Transverse colon (tissue), 4 donors: ENCODE measurements at regions not wholly inside any gene's neighbourhood (a gene's known extent, or its start where the extent isn't known, plus 50 kb on each side); places are given as distances from the start of the nearest gene placed in this dataset.

Experiments used
- DNase-seq: peaks from one replicate; pipeline ENCODE4 v3.0.0-alpha.2; 2019
- H3K27ac ChIP-seq, 4 donors: fragments of 200-600 bp; sonication (generic); 2 replicates each; pipeline ENCODE4 v1.5.1; 2016 to 2018; ENCODE audit warnings: inconsistent platforms in 4 of 4
- H3K27me3 ChIP-seq: fragments of 200-600 bp; sonication (generic); 2 replicates; pipeline ENCODE4 v1.5.1; 2017; ENCODE audit warnings: inconsistent platforms
- H3K36me3 ChIP-seq, 4 donors: fragments of 200-600 bp; sonication (generic); 2 replicates each; pipeline ENCODE4 v1.5.1; 2017 to 2019; ENCODE audit warnings: inconsistent platforms in 4 of 4
- H3K4me1 ChIP-seq, 4 donors: fragments of 200-600 bp; sonication (generic); 2 replicates each; pipeline ENCODE4 v1.5.1; 2017 to 2020; ENCODE audit warnings: inconsistent platforms in 4 of 4
- H3K4me3 ChIP-seq, 4 donors: fragments of 200-600 bp; sonication (generic); 1 replicate in 1 of 4; 2 replicates in 3 of 4; pipeline versions ENCODE4 v1.5.1 to v1.6.1; 2017 to 2019; ENCODE audit warnings: inconsistent platforms in 4 of 4
- H3K9me3 ChIP-seq, 2 donors: fragments of 200-600 bp; sonication (generic); 2 replicates each; pipeline ENCODE4 v1.5.1; 2017 to 2019; ENCODE audit warnings: inconsistent platforms in 2 of 2
- EP300 ChIP-seq: sonication (generic); formaldehyde crosslinking; IDR thresholded peaks from one replicate; pipeline ENCODE4 v1.6.1; 2017; ENCODE audit warnings: antibody characterized with exemption, low read depth
- POLR2A ChIP-seq: fragments of 450-650 bp; IDR thresholded peaks from one replicate; pipeline ENCODE4 v1.6.1; 2016; ENCODE audit warnings: antibody characterized with exemption, mild to moderate bottlenecking, moderate library complexity
- POLR2AphosphoS5 ChIP-seq, 3 donors: sonication (generic); formaldehyde crosslinking; IDR thresholded peaks; one replicate each; pipeline ENCODE4 v1.6.1; 2016; ENCODE audit warnings: antibody characterized with exemption in 3 of 3
- WGBS, 2 donors: methylation state at CpG; one replicate each; pipeline ENCODE4 v1.1.5; 2018; ENCODE audit warnings: low coverage in 1 of 2; 5-methylcytosine and 5-hydroxymethylcytosine counted together
- in situ Hi-C, 4 donors: fragments of 200-750 bp; cut with MboI; loops; one replicate each; pipeline versions ENCODE4 v1.15.0 to v1.15.1; 2017; ENCODE audit warnings: low sequenced_read_pairs in 3 of 4, low pct_ligation_motif_present in 1 of 4, low pct_unique_long_range_greater_than_20kb in 1 of 4
- intact Hi-C: fragments of 100-400 bp; cut with DNase I; formaldehyde crosslinking; loops from one replicate; pipeline ENCODE4 v1.15.1; 2023; ENCODE audit warnings: low total_unique reads
- TF ChIP-seq, protein P1 (sequence below), 5 experiments: fragments of 200-600 bp in 3 of 5; fragments of 450-650 bp in 2 of 5; sonication (generic) in 3 of 5; IDR thresholded peaks; 1 replicate in 2 of 5; 2 replicates in 3 of 5; pipeline ENCODE4 v1.5.1; 2016 to 2017; ENCODE audit warnings: antibody characterized with exemption in 5 of 5, inconsistent platforms in 3 of 5, mild to moderate bottlenecking in 2 of 5, moderate library complexity in 1 of 5

DNA sequence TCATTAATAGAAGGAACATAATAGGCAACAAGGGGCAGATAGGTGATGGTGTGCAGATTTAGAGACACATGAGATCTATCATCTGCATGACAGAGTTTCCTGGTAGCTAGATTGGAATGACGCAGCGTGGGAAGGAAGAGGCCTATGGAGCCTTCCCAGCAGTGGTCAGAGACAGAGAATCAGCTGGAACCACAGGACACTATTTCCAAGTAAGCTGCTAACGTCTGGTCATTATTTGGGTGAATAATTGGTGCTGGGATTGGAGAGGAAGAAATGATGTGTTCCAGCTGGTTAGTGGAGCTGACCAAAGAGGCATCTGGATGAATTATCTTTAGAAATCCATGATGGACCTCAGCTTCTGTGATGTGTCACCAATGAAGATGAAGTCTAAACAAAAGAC is 91.2 kb upstream of the PRR16 start:
- H3K4me1 ChIP-seq, result peaks cover 0 to 4% (median 4%) of the 10 kb centered on the region in 4 donors
- no peak overlapping the region for H3K4me3 ChIP-seq
- no peak for DNase-seq
- no peaks in the 10 kb centered on the region for H3K36me3 ChIP-seq
- in situ Hi-C loops (no loop called here), intact Hi-C loops (loop anchor here (5.0 kb wide), 1 partner anchor 144 kb away; no protein-coding TSS in a partner anchor)
- 58 to 60% methylated on average over 1 to 3 of the region's 3 CpGs for WGBS, 2 donors
- TF ChIP-seq POLR2AphosphoS5 (IDR thresholded peaks at IDR 0.05) (peak in 2 of 3 donors; percentile 5 to 8), POLR2A (no peak)
- H3K27ac ChIP-seq, result no peak overlapping the region
- no peaks in the 10 kb centered on the region for H3K9me3 ChIP-seq
- H3K27me3 ChIP-seq, result no peaks in the 10 kb centered on the region

DNA sequence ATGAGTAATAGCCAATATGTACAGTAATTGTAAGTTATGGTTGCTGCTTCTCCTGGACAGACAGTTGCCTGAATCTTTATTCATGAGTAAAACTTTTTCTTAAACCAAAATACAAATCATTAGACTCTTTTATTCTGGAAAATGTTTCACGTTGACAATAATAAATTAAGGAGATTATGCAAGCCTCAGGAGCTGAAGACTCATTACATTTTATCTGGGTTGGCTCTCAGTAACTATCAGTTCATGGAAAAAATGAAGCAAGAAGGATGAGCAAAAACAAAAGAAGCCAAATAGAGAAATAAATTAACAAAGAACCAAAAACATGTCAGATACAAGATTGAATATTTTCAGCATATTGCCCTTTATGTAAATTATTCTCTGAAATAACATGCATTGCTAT is 88.9 kb upstream of the PRR16 start:
- Histone ChIP-seq H3K27ac (no peak overlapping the region), H3K9me3 (no peaks in the 10 kb centered on the region), H3K4me3 (no peak overlapping the region), H3K36me3 (no peaks in the 10 kb centered on the region), H3K4me1 (no peaks in the 10 kb centered on the region), H3K27me3 (no peaks in the 10 kb centered on the region)
- DNase-seq, result no peak
- intact Hi-C loops (no loop called here), in situ Hi-C loops (no loop called here)
- TF ChIP-seq POLR2A, result no peak
- peak in 1 of 3 donors; percentile 40 for TF ChIP-seq POLR2AphosphoS5 (IDR thresholded peaks at IDR 0.05)
- TF ChIP-seq, protein P1, sequence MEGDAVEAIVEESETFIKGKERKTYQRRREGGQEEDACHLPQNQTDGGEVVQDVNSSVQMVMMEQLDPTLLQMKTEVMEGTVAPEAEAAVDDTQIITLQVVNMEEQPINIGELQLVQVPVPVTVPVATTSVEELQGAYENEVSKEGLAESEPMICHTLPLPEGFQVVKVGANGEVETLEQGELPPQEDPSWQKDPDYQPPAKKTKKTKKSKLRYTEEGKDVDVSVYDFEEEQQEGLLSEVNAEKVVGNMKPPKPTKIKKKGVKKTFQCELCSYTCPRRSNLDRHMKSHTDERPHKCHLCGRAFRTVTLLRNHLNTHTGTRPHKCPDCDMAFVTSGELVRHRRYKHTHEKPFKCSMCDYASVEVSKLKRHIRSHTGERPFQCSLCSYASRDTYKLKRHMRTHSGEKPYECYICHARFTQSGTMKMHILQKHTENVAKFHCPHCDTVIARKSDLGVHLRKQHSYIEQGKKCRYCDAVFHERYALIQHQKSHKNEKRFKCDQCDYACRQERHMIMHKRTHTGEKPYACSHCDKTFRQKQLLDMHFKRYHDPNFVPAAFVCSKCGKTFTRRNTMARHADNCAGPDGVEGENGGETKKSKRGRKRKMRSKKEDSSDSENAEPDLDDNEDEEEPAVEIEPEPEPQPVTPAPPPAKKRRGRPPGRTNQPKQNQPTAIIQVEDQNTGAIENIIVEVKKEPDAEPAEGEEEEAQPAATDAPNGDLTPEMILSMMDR (IDR thresholded peaks at IDR 0.05), result no peak
- no peak for TF ChIP-seq EP300
- 32 to 86% methylated on average over 1 of the region's 1 CpG for WGBS, 2 donors

DNA sequence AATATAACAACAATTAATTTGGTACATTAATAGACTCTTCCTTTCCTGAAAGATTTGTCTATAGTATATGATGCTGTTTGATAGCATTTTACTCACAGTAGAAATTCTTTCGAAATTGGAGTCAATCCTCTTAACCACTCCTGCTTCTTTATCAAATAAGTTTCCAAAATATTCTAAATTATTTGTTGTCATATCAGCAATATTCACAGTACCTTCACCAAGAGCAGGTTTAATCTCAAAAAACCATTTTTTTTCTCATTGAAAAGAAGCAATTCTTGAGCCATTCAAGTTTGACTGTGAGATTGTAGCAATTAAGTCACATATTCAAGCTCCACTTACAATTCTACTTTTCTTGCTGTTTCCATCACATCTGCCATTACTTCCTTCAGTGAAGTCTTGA is 83.5 kb upstream of the PRR16 start:
- Histone ChIP-seq H3K4me1 (no peaks in the 10 kb centered on the region), H3K9me3 (no peaks in the 10 kb centered on the region), H3K27ac (no peak overlapping the region), H3K27me3 (no peaks in the 10 kb centered on the region), H3K36me3 (no peaks in the 10 kb centered on the region), H3K4me3 (no peak overlapping the region)
- 56 to 84% methylated on average over 1 of the region's 1 CpG for WGBS, 2 donors
- in situ Hi-C loops, result no loop called here
- intact Hi-C loops, result no loop called here
- no peak for DNase-seq
- TF ChIP-seq, protein P1 (IDR thresholded peaks at IDR 0.05), result no peak
- TF ChIP-seq POLR2AphosphoS5 (IDR thresholded peaks at IDR 0.05), result no peak

DNA sequence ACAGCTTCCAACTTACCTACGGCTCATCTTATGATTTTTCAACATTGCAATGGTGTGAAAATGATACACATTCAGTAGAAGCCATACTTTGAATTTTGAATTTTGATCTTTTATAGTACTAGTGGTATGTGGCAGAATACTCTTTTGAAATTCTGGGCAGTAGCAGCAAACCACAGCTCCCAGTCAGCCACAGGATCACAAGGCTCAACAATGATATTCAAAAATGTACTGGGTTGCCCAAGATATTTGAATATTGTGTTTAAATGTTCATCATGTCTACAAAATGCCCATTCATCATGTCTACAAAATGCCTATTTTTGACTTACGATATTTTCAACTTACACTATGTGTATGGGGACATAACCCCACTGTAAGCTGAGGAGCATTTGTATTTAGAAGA is 81.3 kb upstream of the PRR16 start:
- Histone ChIP-seq H3K4me1 (no peaks in the 10 kb centered on the region), H3K4me3 (no peak overlapping the region), H3K36me3 (no peaks in the 10 kb centered on the region), H3K9me3 (no peaks in the 10 kb centered on the region), H3K27ac (no peak overlapping the region), H3K27me3 (no peaks in the 10 kb centered on the region)
- in situ Hi-C loops (no loop called here), intact Hi-C loops (no loop called here)
- no peak for DNase-seq
- no peak for TF ChIP-seq POLR2A
- TF ChIP-seq POLR2AphosphoS5 (IDR thresholded peaks at IDR 0.05), result no peak
- TF ChIP-seq EP300, result no peak
- WGBS, 2 donors, result 87% methylated on average over 2 of the region's 2 CpGs

DNA sequence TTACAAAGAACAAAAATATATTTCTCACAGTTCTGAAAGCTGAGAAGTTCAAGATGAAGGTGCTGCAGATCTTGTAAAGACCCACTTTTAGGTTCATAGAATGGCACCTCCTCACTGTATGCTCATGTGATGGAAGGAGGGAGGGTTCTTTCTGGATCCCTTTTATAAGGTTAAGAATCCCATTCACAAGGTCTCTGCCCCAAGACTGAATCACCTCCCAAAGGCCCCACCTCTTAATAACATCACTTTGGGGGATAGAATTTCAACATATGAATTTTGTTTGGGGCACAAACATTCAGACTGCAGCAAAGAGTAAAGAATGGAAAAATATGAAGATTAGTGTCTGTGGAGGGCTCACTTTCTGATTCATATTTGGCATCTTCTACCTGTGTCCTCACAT is 77.1 kb upstream of the PRR16 start:
- Histone ChIP-seq H3K36me3 (no peaks in the 10 kb centered on the region), H3K9me3 (no peaks in the 10 kb centered on the region), H3K4me3 (no peak overlapping the region), H3K4me1 (peaks cover 0 to 6% (median 0%) of the 10 kb centered on the region in 4 donors), H3K27ac (peak overlapping the region; percentile 17 to 63 (median 48)), H3K27me3 (no peaks in the 10 kb centered on the region)
- in situ Hi-C loops (no loop called here), intact Hi-C loops (no loop called here)
- DNase-seq, result no peak
- TF ChIP-seq EP300 (no peak), POLR2AphosphoS5 (IDR thresholded peaks at IDR 0.05) (no peak), POLR2A (no peak)
- TF ChIP-seq, protein P1 (IDR thresholded peaks at IDR 0.05), result no peak
